Activated CD4-positive, CD25-positive, alpha-beta regulatory T cell treated with anti-CD3 and anti-CD28 coated beads, Interleukin-2, amount 50 U/mL, for 24 hours (primary cell): ENCODE measurements at regions not wholly inside any gene's neighbourhood (a gene's known extent, or its start where the extent isn't known, plus 50 kb on each side); places are given as distances from the start of the nearest gene placed in this dataset.

Experiments
- ATAC-seq, 2 donors: fragments of 150-1000 bp; cut with Tn5 transposase; one replicate each; pipeline ENCODE4 v1.10.0; 2021; ENCODE audit warnings: mild to moderate bottlenecking in 1 of 2, moderate library complexity in 1 of 2

DNA sequence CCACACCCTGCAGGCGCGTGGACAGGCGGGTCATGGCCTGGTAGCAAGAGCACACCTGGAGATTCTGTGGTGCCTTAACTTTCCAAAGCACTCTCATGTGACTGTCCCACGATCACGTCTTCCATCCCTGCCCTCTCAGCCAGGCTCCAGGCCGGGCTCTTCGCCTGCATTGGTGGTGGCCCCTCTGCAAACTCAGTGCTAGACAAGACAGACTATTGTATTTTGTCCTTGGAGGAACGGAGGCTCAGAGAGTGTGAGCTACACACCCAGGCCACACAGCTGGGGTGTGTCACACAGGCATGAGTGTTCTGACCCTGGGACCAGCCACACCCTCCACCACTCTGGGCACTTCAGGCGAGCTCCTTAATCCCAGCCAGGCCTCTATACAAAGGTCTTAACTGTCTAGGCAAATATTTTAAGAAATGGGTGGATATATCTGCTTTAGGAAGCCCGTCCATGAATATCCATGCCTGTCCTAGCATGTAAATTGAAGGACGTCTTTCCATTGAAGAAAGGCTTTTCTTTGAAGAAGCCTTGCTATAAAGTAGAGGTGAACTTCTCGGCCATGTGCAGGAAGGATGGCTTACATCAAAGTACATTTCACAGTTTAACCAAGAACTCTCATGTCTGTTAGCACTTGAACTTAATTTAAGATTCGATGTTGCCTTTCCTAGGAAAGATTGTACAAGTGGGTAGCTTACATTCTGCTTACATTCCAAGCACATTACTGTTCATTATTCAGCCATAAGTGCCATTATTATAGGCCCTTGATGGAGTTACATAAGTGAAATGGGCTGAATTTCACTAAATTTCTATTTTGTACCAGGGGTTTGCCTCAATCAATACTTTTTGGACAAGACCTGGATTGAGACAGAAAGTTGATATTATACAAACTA, 263.9 kb downstream of the DLL1 start:
- ATAC-seq, result no peak

DNA sequence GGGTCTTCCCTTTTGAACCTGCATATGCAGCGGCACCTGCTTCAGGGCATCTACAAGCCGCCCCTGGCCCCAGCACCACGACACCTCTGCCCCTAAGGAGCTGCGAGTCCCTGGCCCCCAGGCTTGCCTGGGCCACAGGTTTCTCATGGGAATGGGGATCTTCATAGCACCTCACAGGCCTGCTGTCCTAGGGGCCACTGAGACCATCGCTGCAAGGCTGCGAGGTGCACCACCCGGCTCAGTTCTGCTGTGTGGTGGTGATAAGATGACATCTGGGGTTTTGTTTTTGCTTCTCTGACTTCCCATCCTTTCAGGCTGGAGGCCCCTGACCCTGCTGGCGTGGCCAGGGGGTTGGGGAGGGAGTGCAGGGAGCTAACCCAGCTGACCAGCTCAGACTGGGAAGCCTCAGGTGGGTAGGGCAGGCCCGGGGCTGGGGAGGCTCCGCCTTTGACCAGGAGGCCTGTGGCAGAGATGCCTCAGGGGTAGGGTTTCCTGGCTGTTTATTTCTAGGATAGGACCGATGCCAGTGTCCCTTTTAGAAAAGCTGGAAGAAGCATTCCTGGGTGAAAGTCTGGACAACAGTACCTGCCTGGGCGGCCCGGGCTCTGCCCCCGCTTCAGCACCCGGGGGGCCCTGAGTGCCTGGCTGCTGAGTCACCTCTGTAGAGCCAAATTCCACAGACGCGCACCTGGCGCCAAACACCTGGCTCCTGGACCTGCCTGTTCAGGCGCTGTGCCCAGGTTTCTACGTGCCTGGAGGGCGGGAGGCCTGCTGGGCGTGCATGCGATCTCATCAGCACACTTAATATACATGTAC, 264.7 kb downstream of the DLL1 start:
- no peak for ATAC-seq

DNA sequence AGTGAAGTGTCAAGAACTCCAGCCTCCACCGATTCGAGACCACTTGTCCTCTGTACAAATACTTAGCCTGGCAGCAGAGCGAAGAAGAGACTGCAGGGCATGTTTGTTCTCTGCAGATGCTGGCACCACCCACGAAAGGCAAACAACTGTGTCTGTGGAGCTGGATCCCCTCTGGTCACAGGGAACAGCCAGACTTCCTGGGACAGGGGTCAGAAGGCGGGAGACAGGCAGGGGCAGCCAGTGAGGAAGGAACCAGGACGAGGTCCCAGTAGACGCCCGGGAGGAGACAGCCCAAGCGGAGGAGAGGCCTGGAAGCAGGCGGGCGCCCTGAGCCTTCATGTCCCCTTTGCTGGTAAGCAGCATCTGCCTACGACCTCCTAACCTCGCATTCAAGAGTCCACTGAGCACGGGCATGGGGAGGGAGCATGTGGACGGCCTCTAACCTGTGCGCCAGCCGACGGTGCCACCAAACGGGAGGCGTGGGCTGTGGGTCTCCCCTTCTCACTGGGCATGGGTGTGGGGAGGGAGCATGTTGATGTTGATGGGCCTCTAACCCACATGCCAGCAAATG, 265.5 kb downstream of the DLL1 start:
- no peak for ATAC-seq

DNA sequence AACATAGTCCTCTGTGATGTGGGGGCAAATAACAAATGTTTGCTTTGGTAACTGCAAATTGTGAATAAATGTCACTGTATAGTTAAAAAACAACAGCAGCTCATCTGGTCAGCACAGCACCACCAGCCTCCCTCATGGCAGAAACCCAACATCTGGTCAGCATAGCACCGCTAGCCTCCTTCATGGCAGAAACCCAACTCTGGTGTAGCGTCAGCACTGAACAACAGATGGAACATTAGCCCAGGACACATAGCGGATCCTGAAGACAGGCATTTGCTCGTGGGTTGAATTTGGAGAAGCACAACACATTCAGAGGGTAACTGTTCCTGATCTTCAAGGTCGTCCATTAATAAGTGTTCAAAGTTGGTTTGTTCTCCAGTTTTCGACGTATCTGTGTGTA, 265.9 kb downstream of the DLL1 start:
- no peak for ATAC-seq

DNA sequence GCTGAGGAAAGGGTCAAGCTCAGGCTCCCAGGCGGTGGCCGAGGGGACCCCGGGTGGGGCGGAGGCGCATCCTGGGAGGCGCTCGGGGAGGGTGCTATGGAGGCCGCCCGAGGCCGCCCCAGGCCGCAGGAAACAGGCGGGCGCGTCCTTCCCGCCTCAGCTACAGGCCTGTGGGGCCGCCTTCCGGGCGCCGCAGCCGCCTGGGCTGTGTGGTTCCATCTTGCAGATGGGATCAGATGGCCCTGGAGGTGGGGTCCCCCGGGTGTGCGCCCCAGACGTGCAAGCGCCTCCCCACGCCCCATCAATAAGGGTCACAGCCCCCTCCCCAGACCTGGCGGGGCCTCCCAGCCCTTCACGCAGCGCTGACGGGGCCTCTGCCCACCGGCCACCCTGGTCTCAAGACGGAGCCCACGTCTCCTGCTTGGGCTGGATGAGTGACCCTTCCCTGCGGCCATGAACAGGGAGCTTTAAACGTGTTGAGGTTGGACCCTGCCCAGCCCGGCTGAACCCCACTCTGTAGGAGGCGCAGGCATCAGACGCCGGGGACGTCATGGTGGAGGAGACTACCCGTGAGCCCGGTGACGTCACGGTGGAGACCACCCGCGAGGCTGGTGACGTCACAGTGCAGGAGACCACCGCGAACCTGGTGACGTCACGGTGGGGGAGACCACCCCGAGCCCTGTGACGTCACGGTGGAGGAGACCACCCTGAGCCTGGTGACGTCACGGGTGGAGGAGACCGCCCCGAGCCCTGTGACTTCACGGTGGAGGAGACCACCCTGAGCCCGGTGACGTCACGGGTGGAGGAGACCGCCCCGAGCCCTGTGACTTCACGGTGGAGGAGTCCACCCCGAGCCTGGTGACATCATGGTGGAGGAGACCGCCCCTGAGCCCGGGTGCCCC, 267.0 kb downstream of the DLL1 start:
- no peak for ATAC-seq

DNA sequence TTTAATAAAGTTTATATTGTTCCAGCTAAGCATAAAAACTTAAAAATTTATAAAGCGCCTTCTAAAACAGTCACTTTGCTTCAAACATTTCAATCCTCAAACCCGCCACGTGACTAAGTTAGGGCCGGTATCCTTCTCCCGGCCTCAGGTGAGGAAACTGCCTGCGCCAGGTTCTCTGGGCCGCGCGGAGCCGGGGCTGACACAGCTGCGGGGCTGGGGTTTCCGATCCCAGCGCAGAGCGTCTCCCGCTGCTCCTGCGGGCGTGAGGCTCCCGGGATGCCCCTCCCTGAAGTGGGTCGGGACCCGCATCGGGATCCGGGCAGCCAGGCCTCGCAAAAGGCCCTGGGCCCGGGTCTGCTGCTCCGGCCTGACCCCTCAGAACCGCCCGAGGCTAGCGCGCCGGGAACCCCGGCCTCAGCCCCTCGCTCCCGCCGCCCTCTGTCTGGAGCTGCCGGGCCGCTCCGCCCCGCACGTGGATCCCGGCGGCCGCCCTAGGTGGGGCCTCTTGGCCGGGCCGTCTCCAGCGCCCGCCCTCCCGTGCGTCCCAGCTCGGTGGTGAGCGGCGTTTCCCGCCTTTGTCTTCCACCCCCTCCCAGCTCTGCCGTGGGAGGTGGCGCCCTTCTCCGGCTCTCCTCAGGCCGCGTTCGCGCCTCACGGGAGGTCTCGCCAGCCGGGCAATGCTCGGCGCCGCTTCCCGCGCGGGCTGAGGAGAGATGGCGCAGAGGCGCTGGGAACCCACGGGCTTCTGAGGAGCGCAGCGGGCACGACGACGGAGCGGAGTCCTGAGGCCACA, 267.9 kb downstream of the DLL1 start:
- no peak for ATAC-seq

DNA sequence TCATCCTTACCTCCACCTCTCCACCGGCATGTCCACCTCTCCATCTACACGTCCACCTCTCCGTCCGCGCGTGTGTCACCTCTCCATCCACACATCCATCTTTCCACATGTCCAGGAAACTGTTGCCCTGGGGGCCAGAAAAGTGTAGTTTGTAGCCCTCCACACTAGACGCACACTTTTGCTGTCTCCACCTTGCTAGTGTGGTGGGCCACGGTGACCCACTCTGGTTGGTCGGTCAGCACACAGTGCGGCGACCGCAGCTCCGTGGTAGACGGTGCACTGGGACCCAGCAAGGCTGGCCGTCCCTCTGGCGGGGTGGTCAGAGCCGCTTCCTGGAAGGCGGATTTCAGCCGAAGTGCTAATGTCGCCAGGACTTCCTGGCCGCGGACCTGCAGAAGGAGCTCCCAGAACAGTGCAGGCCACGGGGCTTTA, 268.6 kb downstream of the DLL1 start:
- ATAC-seq, result no peak

DNA sequence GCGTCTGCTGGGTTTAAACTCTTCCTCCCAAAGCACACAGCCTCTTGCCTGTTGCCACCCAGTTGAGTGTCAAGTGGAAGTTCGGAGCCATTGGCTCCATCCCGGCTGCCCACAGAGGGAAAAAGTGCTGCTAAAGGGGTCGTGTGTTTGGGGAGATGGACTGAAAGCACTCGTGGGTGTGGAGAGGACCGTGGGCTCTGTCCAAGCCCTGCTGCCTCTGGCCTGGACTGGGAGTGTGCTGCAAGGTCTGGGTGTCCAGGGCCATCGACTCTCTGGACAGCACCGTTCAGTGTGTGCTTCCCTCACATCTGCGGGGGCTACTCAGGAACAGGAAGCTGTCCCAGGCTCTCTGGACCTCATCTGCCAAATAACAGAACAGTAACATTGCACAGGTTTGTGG, 269.3 kb downstream of the DLL1 start:
- no peak for ATAC-seq

DNA sequence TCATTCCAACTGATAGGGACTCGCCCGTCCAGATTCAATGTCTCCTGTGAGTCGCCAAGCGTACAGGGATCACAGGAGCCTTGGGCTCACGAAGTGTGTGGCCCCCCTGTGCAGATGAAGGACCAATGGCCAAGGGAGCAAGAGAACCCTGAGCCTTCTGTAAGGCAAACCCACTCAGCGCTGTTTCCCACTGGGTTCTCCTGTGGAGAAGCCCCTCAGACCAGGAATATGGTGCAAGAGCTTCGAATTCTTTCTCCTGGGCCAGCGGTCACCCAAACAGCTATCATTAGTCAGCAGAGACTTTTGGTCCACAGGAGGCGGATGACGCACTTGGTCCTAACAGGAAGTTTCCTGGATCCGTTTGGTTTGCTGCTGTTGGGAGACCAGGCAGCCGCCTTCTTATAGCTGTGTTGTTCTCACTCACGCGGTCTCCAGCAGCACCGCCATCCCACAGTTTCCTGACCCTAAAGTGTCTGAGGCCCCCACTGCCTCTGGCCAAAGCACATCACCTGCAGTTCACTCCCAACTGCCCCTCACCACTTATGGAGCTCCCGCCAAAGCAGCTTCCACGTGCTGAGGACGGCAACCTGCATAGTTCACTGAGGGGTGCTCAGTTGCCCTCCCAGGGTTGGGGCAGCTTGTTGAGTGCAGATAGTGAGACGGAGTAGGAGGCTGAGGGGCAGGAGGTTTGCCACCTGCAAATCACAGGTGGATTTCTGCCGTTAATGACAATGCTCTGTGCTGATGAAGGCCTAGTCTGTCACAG, 268.6 kb downstream of the ERMARD start:
- ATAC-seq, result no peak

DNA sequence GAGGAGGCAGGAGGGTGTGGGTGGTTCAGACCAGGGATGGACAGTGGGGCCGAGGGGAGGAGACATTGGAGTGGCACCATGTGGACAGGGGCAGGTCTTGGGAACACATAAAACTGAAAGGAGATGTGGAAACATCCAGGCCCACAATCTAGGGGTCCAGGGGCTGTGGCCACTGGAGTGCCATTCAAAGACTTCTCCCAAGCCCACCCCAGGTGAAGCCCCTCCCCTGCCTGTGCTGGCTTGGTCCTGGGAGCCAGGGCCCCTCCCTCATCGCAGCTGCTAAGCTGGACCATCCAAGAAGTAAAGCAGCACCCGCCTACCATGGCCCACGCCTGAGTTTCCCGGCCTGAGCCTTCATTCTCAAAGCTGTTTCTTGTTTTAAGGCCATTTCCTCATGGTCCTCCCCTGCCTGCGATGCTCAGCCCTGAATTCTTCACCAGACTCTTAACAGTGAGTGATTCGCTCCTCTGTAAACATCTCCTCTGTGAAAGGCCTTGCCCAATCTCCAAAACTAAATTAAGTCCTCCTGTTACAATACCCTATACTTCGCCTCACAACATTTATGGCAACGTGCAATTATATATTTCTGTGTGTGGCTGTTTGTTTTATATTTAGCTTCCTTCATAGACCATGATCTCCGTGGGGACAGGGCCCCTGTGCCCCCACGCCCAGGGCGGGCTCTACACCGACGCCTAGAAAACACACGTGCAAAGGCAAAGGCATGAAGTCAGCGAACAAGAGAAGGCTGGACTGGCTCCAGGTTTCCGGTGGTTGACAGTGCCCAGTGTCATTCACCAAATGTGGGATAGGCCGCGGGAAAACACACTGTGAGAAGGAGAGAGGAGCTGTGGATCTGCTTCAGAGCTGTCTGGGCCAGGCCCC, 267.8 kb downstream of the ERMARD start:
- no peak for ATAC-seq

DNA sequence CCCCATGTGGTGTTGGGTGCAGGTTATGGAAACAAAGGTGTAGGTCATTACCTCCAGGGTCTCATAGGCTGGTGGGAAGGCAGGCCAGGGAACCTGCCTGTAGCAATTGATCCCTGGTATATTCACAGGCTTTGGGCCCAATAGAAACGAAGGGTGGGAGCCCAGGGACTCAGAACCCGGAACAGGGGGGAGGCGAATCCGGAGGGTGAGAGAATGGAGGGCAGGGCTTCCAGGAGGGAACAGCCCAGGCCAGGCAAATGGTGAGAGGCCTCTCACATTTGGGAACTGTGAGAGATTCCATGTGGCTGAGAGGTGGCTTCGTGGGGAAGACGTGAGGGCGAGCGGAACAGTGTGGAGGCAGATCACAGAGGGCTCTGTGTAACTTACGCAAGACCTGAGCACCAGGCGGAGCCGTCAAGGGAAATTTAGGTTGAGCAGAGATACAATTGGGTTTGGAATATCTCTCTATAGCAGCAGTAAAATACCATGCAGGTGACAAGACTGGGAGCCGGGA, 267.1 kb downstream of the ERMARD start:
- no peak for ATAC-seq

DNA sequence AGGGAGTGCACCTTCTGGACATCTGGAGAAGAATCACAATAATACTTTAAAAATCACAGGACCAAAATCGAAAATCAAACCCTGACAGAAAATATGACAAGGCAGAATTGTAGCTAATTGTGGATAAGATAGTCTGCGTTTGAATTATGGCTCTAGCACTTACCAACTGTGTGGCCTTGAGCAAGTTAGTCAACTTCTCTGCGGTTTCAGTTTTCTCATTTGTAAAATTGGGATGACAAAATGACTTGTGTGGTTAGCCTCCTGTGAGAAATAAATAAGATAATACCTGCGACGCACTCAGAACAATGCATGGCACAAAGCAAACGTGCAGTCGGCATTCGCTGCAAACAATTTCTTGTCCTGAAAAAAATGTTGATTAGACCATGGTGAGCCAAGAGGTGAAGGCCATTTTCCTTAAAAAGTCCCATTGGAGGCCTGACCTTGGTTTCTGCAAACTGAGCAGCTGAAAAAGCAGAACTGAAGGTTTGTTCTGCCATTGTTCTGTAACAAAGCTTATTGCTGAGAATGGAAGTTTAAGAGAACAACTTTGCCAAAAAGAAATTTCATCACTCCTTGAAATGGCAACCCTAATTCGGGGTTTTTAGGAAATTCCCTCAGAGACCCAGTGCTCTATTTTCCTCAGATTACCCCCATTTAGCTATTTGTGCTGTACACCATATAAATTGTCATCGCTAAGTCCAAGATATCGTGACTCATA, 266.3 kb downstream of the ERMARD start:
- no peak for ATAC-seq

DNA sequence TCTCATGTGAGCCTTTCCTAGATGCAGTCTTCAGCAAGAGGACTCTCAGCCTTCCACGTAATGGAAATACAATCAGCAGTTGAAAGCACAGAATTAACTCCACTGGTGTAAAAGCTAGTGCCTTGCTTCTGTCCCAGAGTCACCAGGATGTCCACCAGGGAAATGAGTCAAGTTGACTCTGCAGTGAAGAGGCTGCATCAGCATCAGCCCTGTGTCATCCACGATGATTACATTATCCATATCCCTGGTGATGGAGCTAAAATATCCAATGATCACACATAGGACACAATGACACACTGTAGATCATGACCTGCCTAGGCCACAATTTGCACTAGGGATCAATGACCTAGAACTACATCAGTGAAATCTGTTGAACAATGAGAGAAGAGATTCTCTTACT, 262.4 kb downstream of the ERMARD start:
- ATAC-seq, result no peak

DNA sequence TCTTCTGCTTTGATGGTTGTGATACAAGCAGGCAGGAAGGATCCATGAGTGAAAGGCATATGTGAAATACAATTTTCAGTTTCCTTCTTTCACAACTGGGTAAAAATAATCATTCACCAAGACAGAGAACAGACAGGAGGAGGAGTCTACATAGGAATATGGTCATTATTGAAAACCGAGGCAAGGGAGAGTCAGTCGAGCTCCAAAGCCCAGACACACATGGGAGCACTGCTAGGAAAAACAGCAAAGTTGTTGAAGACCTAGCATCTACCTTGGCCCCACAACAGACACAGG, 260.6 kb downstream of the ERMARD start:
- no peak for ATAC-seq

DNA sequence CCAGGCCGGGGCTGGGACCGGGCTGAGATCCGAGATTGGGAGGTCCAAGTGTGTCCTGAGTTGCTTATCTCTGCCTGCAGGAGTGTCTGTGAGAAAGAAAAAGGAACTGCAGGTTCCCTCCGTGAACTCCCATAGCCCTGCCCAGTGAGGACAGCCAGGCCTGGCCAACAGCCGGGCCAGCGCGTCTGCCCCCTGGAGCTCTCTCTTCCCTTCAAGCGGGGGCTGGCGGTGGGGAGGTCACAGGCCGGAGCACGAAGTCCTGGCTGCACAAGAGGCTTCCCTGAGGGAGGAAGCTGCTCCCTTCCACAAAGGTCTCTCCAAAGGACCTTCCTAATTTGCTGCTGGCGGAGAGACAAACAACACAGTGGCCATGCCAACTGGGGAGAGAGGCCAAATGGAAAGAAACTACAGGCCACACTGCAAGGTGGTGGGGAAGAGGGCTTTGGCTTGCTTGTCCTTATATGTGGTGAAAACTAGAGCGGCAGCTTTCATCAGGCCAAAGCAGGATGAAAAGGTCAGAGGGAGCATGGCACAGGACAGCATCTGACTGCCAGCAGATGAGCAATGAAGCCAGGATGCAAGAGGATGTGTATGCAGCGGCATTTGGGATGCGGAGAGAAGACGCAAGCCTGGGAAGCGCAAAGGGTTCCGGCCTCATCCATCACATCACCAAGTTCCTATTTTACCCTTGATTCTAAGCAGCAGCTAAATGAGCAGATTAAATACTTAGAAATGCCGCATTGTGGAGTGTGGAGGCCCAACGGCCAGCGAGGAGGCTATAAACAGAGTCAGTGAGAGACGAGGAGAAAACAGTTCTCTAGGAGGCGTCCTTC, 260.0 kb downstream of the ERMARD start:
- no peak for ATAC-seq

DNA sequence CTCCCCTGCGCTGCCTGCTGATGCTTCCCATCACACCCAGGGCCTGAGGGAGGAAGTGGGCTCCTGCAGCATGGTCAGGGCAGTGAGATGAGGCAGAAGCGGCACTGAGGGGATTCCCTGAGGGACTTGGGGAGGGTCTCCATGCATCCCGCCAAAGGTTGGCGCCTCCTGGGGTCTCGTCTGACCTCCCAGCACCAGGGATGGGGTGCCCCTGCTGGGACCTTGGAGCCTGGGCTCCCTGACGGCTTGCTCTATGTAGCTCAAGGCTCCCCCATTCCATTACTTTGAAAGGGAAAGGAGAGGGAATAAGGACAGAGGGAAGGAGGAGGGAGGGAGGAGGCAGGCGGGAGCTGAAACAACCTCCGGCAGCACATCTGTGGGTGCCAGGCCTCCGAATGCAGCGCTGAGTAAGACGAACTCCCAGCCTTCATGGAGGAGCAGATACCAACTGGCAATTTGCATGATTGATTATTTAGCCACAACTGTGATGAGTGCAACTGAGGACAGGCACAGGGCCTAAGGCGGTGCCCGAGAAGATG, 259.3 kb downstream of the ERMARD start:
- no peak for ATAC-seq

DNA sequence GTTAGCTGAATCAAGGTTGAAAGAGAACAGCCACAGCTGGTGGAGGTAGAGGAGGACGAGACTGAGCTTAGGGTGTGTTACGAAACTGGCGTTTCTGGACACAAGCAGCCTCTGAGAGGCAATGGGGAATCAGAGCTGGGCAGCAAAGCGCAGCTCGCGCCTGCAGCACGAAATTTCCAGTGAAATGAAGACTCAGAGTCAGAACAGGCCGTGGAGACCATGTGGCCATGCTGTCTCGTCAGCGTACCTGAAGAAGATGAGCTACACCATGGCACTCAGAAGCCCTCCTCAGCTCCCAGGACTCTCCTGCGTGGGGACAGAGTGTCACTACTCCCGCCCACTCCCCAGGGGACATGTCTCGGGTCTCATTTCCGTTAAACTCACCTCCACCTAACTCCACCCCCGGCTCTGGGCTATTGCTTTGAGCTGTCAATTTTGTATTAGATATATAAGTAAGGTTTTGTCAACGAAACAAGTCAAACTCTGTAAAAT, 256.9 kb downstream of the ERMARD start:
- no peak for ATAC-seq
